ENCODE measurements at regions not wholly inside any gene's neighbourhood (a gene's known extent, or its start where the extent isn't known, plus 50 kb on each side); places are given as distances from the start of the nearest gene placed in this dataset.

DNA sequence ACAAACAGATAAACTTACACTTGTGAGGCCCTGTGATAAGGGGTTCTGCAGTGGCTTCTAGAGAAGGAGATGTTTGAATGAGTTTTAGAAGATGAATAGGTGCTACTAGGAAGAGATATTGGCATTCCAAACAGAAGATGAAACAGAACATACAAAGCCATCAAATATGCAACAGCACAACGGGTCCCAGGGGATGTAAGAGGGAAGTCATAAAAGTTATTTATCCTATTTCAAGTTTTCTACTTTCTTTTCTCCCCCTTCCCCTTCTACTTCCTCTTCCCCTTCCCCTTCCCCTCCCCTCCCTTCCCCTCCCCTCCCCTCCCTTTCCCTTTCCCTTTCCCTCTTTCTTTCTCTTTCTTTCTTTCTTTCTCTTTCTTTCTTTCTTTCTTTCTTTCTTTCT lies 94.9 kb upstream of the CADM1 start:
- TF ChIP-seq, protein P1, sequence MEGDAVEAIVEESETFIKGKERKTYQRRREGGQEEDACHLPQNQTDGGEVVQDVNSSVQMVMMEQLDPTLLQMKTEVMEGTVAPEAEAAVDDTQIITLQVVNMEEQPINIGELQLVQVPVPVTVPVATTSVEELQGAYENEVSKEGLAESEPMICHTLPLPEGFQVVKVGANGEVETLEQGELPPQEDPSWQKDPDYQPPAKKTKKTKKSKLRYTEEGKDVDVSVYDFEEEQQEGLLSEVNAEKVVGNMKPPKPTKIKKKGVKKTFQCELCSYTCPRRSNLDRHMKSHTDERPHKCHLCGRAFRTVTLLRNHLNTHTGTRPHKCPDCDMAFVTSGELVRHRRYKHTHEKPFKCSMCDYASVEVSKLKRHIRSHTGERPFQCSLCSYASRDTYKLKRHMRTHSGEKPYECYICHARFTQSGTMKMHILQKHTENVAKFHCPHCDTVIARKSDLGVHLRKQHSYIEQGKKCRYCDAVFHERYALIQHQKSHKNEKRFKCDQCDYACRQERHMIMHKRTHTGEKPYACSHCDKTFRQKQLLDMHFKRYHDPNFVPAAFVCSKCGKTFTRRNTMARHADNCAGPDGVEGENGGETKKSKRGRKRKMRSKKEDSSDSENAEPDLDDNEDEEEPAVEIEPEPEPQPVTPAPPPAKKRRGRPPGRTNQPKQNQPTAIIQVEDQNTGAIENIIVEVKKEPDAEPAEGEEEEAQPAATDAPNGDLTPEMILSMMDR (IDR thresholded peaks at IDR 0.05) = no peak
- TF ChIP-seq POLR2AphosphoS5 (IDR thresholded peaks at IDR 0.05; ENCODE audit: low read depth, low read length) (no peak), JUND (IDR thresholded peaks at IDR 0.05) (no peak), RFX5 (IDR thresholded peaks at IDR 0.05; ENCODE audit: low read length) (no peak), RCOR1 (IDR thresholded peaks at IDR 0.05; ENCODE audit: low read length) (no peak)
- TF ChIP-seq, protein P2, sequence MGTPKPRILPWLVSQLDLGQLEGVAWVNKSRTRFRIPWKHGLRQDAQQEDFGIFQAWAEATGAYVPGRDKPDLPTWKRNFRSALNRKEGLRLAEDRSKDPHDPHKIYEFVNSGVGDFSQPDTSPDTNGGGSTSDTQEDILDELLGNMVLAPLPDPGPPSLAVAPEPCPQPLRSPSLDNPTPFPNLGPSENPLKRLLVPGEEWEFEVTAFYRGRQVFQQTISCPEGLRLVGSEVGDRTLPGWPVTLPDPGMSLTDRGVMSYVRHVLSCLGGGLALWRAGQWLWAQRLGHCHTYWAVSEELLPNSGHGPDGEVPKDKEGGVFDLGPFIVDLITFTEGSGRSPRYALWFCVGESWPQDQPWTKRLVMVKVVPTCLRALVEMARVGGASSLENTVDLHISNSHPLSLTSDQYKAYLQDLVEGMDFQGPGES (IDR thresholded peaks at IDR 0.05; ENCODE audit: low read depth, low read length) = no peak
- TF ChIP-seq, protein P3, sequence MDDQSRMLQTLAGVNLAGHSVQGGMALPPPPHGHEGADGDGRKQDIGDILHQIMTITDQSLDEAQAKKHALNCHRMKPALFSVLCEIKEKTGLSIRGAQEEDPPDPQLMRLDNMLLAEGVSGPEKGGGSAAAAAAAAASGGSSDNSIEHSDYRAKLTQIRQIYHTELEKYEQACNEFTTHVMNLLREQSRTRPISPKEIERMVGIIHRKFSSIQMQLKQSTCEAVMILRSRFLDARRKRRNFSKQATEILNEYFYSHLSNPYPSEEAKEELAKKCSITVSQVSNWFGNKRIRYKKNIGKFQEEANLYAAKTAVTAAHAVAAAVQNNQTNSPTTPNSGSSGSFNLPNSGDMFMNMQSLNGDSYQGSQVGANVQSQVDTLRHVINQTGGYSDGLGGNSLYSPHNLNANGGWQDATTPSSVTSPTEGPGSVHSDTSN (IDR thresholded peaks at IDR 0.05) = no peak

Measured in SK-N-SH (cell line).